ENCODE measurements at regions not wholly inside any gene's neighbourhood (a gene's known extent, or its start where the extent isn't known, plus 50 kb on each side); places are given as distances from the start of the nearest gene placed in this dataset.

- TF ChIP-seq ZNF367 (CRISPR knock-in tag; IDR thresholded peaks at IDR 0.05; ENCODE audit: borderline replicate concordance) = no peak
- no peak for TF ChIP-seq TCF12 (IDR thresholded peaks at IDR 0.05)
- TF ChIP-seq TCF12 (CRISPR knock-in tag; IDR thresholded peaks at IDR 0.05) = no peak
- TF ChIP-seq, protein P1, sequence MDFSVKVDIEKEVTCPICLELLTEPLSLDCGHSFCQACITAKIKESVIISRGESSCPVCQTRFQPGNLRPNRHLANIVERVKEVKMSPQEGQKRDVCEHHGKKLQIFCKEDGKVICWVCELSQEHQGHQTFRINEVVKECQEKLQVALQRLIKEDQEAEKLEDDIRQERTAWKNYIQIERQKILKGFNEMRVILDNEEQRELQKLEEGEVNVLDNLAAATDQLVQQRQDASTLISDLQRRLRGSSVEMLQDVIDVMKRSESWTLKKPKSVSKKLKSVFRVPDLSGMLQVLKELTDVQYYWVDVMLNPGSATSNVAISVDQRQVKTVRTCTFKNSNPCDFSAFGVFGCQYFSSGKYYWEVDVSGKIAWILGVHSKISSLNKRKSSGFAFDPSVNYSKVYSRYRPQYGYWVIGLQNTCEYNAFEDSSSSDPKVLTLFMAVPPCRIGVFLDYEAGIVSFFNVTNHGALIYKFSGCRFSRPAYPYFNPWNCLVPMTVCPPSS (IDR thresholded peaks at IDR 0.05) = no peak
- TF ChIP-seq FOXJ3 (CRISPR knock-in tag; IDR thresholded peaks at IDR 0.05; ENCODE audit: borderline replicate concordance) = no peak
- TF ChIP-seq KLF16 (CRISPR knock-in tag; IDR thresholded peaks at IDR 0.05) = no peak
- TF ChIP-seq, protein P2, sequence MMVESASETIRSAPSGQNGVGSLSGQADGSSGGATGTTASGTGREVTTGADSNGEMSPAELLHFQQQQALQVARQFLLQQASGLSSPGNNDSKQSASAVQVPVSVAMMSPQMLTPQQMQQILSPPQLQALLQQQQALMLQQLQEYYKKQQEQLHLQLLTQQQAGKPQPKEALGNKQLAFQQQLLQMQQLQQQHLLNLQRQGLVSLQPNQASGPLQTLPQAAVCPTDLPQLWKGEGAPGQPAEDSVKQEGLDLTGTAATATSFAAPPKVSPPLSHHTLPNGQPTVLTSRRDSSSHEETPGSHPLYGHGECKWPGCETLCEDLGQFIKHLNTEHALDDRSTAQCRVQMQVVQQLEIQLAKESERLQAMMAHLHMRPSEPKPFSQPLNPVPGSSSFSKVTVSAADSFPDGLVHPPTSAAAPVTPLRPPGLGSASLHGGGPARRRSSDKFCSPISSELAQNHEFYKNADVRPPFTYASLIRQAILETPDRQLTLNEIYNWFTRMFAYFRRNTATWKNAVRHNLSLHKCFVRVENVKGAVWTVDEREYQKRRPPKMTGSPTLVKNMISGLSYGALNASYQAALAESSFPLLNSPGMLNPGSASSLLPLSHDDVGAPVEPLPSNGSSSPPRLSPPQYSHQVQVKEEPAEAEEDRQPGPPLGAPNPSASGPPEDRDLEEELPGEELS (CRISPR knock-in tag; IDR thresholded peaks at IDR 0.05) = no peak
- TF ChIP-seq FOXP1 (IDR thresholded peaks at IDR 0.05) = no peak
- TF ChIP-seq FOXP1 (CRISPR knock-in tag; IDR thresholded peaks at IDR 0.05) = no peak
- no peak for TF ChIP-seq IRF2 (CRISPR knock-in tag; IDR thresholded peaks at IDR 0.05)
- no peak for TF ChIP-seq ZNF354B (CRISPR knock-in tag; IDR thresholded peaks at IDR 0.05)
- TF ChIP-seq PHF20 (CRISPR knock-in tag; IDR thresholded peaks at IDR 0.05) = no peak
- no peak for TF ChIP-seq KAT7 (CRISPR knock-in tag; IDR thresholded peaks at IDR 0.05; ENCODE audit: borderline replicate concordance)
These were observed 87.0 kb upstream of the MTAP start for GRCh38 chr9:21715408-21715807.

Measured in HepG2 (cell line).